GM18870 (cell line): ENCODE measurements at regions not wholly inside any gene's neighbourhood (a gene's known extent, or its start where the extent isn't known, plus 50 kb on each side); places are given as distances from the start of the nearest gene placed in this dataset.

ENCODE experiments used
- ATAC-seq: cut with Tn5 transposase; IDR thresholded peaks from one replicate; pipeline ENCODE4 v1.9.1; 2021; ENCODE audit warnings: moderate library complexity; ENCODE audit not compliant: unreplicated experiment

DNA sequence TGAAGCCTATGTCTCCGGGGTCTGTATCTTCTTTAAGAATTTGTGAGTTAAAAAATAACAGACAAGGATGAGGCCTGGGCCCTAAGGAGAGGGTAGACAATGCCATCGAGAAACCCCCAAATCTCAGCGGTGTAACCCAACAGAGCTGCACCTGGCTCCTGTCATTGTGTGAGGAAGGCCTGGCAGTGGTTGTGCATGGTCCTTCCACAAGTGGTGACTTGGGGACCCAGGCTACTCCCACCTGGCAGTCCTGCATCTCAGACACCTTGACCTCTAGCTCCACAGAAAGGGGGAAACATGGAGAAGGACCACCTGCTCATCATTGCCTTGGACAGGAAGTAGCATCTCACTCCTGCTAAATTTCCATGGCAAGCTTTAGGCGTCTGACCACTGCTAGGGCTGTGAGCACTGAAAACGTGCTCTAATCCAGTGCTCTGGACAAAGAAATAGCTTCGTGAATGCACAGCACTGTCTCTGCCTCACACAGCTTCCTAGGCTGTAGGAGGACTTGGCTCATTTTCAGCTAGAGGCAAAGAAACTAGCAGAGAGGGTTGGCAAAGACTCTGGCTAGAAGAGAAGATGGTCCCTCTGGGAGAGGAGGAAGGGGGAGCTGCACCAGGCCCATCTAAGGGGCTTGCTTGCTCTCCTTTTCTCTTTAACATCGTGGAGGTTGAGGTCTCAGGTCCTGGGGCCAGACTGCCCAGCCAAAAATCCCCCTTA, 273.9 kb upstream of the ZMIZ1 start:
- no peak for ATAC-seq

GRCh38 chr10:78798976-78799730, 269.6 kb upstream of the ZMIZ1 start:
- ATAC-seq, result no peak

GRCh38 chr10:78800006-78800405, 268.8 kb upstream of the ZMIZ1 start:
- no peak for ATAC-seq

- ATAC-seq, result no peak
Measured at GRCh38 chr10:78800535-78801320, 268.0 kb upstream of the ZMIZ1 start.

DNA sequence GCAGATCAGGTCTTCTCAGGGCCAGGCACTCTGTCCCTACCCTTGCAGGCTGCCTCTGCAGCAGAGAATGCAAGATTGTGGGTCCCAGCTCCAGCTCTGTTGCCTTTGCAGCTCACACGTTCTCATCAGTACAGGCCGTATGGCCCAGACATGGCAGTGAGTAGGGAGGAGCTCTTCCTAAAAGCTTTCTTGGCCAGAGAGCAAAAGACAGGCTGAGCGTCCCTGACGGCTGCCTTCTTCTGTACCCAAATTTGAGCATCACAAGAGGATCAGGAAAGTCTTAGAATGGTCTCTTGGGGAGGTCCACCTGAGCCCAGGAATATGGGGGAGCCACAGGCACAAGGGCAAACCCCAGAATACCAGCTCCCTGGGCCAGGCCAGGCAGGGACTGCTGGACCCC, 266.3 kb upstream of the ZMIZ1 start:
- no peak for ATAC-seq

- ATAC-seq, result no peak
Measured at GRCh38 chr10:78802866-78803265, 265.9 kb upstream of the ZMIZ1 start.

DNA sequence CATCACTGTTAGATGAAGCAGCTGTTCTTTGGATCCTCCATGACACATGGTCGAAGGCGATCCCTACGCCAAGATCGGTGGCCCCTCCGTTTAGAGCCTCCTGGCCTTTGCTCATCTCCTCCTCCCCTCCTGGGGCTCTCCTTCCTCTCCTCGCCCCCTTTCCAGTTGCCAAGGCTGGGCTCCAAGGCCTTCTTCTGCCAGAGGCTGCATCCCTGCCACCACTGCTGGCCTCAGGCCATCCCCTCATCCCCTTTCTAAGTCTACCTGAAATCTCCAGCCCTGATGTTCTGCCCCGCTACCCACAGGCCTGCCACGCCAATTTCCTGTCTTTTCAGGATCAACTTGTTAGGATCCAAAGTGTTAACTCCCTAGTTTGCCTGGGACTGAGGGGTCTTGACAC, 265.1 kb upstream of the ZMIZ1 start:
- no peak for ATAC-seq

- ATAC-seq, result no peak
Measured at GRCh38 chr10:78804411-78805032, 264.2 kb upstream of the ZMIZ1 start.

DNA sequence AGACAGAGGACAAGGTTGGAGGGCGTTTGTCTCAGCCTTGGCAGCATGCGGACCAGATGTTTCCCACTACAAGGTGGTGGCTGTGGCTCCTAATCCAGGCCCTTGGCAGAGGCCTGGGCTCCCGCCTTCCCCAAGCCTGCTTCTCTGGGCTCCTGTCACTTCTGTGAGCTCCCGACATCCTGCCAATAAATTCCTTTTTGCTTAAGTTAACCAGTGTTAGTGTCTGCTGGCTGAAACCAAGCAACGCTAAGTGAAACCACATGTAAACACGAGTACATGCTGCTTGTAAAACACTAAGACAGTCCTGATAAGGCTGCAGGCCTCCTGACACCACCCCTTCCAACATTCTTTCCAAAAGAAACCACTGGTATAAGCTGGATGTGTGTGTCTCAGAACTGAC, 263.6 kb upstream of the ZMIZ1 start:
- no peak for ATAC-seq

DNA sequence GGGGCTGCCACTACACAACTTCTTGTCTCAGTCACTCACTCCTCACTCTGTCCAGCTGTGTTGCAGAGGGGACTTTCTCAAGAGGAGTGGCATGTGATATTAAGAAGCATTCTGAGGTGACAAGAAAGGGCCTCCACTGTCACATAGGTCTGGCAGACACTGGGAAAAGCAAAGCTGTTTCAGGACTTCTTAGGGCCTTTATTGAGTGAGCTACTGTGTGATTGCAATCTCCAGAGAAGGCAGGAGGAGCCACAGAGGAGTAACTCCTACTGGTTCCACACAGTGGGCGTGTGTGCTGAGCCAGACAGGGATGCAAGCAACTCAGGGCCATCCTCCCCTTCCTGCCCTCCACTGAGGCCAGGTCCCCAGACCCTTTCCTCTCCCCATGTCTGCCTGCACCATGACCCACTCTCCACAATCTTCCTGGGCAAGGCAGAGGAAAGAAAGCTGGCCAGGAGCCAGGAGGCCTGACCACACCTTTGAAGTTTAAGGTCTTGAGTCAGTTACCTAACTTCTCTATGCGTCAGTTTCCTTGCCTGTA, 262.0 kb upstream of the ZMIZ1 start:
- ATAC-seq, result no peak

GRCh38 chr10:78807504-78808203, 261.1 kb upstream of the ZMIZ1 start:
- ATAC-seq, result no peak

GRCh38 chr10:78808286-78808685, 260.5 kb upstream of the ZMIZ1 start:
- ATAC-seq, result no peak

DNA sequence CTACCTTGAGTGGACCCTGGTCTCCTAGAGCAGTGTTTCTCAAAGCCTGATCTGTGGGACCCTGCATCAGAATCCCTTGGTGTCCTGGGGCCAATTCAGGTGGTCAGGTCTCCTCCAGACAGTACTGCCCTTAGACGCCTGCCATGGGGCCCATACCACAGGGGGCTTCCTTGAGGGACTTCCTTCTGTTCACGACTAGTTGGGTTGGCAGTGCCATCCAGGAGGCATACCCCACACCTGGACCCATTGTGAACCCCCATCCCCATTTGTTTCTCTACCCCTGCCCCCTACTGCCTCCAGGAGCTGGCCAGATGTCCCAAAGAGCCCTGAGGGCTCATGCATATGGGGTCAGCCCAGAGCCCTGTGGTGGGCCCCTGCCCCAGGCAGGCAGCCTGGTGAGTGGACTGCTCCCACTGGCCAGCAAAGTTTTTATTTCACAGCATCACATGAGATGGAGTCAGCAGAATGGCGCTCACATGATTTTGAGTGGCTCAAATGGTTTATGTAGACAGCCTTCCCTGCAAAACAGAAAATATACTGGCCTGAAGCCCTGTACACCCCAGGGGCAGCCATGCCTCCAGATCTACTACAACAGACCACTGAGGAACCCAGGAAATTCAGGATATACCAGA, 259.9 kb upstream of the ZMIZ1 start:
- no peak for ATAC-seq

DNA sequence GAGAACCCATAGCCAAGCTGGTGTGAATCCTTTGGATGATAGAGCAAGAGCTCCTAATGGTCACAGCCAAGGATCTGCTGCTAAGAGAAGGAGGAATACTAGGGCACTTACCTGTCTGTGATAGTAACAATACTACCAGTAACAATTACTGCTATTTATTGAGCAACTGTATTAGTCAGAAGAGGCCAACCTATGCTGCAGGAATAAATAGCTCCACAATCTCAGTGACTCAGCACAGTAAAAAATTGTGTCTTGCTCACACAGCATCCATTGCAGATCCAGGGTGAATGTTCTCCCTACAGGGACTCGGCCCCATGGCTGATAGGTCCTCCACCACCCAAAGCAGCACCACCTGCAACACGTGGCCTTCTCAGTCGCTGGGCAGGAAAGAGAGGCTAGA, 257.6 kb upstream of the ZMIZ1 start:
- no peak for ATAC-seq

DNA sequence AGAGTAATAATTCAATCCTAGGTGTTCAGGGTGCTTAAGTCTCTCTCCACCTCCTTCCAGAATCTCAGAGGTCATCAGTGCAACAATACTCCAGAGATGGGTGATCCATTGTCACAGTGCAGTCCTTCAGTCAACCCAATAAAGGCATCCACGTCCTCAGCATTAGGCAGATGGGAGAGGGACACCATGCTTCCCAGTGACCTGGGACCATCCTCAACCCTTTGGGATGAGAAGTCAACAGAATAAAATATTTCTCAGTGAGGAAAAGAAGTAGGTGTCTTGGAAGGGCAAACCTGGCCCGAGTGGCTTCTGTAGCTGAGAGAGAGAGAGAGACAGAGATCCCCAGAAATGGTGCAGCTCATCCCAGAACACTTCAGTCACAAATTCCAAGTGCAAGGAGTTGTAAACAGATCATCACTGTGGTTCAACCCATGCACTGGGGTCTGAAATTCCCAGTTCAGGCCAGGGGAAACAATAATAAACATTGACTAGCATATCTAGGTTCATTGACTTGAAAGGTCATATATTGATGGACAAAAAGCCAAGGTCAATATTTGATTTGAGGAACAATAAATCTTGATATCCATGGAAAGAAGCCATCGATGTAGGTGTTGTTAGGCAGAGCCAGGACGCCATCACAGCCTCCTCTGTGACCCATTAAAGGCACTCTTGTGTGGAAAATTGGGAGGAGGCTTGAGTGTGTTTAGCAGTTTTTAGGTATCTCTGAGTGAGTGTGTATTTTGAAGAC, 256.0 kb upstream of the ZMIZ1 start:
- no peak for ATAC-seq

DNA sequence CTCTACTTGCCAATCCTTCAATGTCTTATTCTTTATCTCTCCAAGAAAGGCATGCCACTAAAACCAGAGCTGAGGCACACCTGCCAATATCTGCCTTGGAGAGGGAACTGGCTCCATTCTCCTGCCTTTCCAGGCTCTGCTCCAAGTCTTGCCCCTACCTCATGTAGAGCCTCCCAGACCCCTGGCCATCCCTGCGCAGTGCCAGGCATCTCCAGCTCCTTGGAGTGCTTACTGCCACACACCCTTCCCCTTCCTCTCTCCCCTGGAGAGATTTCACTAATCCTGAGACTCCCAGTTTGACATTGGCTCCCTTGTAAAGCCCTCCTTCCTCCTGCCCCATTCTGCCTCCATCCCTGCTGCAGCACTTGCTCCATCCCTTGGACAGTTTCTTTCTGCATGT, 255.2 kb upstream of the ZMIZ1 start:
- no peak for ATAC-seq

GRCh38 chr10:78813998-78814399, 254.8 kb upstream of the ZMIZ1 start:
- no peak for ATAC-seq

- no peak for ATAC-seq
Measured at GRCh38 chr10:78814407-78814806, 254.4 kb upstream of the ZMIZ1 start.

- no peak for ATAC-seq
Measured at GRCh38 chr10:78815702-78816334, 252.9 kb upstream of the ZMIZ1 start.
